SKM-1 (cell line): ENCODE measurements at regions not wholly inside any gene's neighbourhood (a gene's known extent, or its start where the extent isn't known, plus 50 kb on each side); places are given as distances from the start of the nearest gene placed in this dataset.

Source experiments
- DNase-seq: peaks from one replicate; lab custom pipeline; 2025; ENCODE audit not compliant: unreplicated experiment; lab: John Stamatoyannopoulos, UW

DNA sequence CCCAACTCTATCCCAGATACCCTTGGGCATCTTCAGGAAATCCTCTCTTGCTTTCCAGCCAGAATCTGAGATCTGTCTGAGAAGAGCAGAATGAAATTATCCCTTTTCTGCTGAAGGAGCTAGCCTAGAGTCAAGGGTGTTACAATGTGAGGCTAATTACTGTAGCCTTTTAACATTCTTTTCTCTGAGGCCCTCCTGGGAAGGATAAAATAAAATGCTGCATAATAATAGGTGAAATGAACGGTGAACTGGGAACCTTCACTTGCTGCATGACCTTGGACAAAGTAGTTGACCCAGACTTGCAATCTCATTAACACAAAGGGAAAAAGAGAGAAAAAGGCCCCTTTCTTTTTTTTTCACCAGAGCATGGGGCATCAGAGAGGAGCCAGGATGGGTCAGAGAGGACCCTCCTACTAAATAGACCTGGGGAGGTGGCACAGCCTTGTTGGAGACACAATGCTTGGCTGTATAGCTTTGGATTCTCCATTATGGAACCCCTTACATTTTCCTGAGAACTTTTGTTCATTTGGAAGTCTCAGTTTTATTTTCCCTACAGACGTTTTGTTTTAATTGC, 137.0 kb upstream of the LIPC start:
- no peak for DNase-seq

- no peak for DNase-seq
Observed at GRCh38 chr15:58295637-58296215, 136.1 kb upstream of the LIPC start.

DNA sequence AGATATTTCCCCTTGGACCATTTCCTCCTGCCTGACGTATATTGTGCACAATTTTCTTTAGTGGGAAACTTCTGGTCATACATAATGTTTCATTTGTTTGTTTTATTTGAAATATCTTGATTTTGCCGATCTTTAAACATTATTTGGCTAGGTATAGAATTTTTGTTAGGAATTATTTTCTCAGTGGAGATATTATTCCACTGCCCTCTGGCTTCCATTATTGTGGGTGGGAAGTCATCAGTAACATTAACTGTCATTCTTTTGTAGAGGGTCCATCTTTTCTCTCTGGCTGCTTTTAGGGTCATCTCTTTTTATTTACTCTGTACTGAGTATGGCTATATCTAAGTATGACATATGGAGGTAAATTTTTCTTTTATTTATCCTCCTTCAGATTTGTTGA, 135.5 kb upstream of the LIPC start:
- DNase-seq = no peak

DNA sequence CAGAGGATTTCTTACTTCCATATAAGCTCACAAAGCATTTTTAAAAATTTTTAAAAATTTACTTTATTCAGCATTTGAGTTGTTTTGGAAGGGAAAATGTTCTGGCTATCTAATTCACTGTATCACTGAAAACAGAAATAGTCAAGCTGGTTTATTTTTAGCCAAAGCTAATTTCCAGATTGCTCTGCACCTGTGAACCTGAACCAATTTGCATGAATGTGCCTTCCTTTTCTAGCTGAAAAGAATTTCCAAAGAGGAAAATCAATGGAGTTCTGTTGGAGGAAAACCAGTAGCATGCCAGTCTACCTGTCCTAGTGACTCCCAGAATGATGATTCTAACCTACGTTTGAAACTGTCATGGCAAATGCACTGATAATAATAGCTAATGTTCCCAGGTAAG, 134.2 kb upstream of the LIPC start:
- DNase-seq = no peak

DNA sequence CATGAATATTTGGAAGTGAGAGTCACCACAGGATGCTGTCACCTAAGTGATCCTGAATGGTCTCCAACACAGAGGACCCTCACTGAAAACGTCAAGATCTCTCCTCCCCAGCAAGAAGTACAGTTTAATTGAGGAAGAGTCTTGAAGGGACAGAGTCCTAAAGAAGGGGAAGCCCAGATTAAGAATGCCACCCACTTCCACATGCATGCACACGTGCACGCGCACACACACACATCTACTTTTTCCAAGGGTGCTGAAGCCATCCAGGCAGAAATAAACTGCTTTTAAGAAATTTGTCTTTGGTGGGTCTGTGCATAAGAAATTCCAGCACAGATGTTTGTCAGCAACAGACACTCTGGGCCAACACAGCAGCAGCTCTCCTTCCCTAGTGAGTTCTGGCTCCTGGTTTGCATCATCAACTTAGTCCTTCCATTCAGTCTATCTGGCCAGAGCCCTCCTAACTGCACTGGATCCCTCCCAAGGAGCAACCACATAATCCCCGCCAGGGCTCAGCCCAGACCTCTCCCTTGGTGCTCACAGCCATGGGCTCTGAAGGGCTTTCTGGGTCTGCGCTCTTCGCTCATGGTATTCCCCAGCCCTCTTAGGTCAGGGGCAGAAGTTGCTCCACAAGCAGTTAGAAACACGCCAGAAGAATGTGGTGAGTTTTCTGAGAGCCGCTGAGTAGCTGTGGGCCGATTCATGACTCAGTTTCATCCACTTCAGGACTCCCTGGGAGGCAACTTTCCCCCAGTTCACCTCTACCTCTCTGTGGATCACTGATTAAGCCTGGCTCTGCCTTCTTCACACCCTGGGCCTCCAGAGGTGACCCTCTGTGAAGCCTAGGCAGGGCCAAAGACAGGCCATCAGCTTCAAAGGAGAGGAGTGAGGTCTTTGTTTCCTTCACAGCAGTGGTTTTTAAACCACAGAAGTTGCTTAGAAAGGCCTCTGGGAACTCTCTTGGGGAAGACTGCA, 132.6 kb upstream of the LIPC start:
- DNase-seq = no peak

DNA sequence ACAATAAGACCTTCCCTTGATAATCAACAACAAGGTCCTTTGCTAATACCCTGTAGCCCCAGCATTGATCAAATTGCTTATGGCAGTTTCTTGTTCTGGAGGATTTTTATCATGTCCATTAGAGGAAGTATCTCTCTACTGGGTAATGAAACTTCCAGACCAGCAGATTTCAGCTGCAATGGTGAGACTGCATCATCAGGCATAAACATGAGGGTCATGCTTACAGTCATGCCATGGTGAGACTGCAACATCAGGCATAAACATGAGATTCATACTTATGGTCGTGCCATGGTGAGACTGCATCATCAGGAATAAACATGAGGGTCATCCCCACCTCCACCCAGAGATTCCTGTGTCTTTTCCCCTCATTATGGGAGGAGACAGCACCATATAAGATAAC, 129.0 kb upstream of the LIPC start:
- no peak for DNase-seq

DNA sequence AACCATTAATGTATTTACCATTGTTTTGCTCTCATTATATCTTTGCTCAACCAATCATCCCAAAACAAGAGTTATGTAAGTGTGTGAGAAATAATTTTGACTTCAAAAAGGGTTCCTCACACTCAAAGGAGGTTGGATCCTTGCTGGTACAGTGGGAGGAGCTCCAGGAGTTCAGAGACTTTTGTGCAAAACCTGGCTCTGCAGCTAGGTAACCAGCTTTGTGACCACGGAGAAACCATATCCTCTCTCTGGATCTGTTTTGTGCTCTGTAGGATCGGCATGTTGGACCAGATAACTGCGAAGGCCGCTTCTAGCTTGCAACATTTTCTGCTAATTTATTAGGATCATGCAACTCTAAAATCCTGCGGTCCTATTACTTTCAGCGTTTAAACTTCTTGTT, 128.6 kb upstream of the LIPC start:
- DNase-seq = no peak

DNA sequence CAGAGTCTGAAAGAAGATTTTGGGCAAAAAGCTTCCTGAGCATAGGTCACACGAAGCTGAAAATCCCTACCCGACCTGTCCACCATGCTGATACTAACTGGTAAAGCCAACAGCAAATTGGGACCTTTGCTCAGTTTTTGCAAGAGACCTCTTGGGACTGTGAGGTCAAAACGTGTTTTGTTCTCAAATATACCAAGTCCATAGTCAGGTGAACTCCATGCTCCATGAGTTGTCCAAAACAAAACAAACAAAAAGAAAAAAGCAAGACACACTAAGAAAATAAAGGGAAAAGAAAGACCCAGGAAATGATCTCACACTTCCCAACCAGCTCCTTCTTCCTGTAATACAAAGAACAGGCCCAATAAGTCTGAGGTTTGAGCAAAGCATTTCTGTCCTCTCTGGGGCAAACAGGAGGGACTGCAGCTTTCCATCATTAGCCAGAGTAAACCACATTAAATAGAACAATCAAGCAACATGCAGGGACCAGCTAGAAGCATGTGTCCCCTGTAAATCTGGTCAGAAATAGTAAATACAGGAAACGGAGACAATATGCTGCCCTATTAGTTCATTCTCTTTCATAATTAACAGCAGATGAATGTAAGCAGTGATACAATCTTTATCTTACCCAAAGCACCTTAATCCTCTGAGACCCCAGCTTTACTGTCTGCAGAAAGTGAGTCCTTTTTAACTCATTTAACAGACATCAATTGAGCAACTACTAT, 125.0 kb upstream of the LIPC start:
- DNase-seq = no peak

DNA sequence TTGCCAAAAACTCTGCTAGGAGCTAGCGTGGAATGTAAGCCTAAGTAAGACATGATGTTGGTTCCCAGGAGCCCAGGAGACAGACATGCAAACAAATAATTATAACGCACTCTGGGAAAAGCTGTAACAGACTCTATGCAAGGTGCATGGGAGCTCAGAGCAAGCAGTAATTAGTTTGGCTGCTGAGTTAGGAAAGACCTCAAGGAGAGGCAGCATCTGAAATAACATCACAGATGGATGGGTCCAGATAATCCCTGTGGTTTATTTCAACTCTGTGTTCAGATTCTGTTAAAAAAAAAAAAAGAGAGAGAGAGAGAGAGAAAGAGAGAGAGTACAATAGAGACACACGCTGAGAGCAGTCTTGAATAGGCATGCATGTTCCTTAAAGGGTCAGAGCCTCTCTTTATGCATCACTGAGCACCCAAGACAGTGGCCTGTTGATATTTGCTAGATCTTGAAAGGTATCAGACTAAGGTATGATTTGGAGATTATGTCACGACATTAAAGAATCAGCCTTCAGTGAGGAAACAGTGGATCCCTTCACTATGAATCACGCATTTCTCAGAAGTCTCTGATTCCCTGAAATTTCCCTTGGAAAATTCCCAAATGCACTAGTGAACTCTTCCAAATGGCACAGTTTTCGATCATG, 124.4 kb upstream of the LIPC start:
- no peak for DNase-seq

DNA sequence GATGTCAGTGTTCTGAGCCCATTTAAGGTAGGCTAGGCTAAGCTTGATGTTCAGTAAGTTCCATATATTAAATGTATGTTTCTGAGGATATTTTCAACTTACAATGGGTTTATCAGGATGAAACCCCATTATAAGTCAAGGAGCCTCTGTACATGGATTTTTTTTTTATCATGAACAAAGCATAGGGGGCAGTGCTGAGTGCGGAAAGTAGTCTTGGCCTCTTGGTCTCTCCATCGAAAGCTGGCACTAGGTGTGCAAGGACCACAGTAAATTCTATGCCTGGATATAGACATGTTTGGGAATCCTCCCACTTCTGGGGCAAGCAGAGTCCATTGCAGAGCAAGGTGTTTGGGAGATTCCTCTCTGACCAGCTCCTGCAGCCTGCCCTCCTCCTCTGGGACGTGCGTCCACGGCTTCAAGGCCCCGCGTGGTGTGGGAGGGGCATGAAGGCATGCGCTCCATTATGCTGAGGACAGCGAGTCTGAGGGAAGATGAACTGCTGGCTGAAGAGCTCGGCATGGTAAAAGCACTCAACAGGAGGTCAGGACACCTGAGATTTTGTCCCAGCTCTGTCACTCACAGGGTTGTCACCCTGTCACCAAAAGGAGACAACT, 122.9 kb upstream of the LIPC start:
- no peak for DNase-seq

DNA sequence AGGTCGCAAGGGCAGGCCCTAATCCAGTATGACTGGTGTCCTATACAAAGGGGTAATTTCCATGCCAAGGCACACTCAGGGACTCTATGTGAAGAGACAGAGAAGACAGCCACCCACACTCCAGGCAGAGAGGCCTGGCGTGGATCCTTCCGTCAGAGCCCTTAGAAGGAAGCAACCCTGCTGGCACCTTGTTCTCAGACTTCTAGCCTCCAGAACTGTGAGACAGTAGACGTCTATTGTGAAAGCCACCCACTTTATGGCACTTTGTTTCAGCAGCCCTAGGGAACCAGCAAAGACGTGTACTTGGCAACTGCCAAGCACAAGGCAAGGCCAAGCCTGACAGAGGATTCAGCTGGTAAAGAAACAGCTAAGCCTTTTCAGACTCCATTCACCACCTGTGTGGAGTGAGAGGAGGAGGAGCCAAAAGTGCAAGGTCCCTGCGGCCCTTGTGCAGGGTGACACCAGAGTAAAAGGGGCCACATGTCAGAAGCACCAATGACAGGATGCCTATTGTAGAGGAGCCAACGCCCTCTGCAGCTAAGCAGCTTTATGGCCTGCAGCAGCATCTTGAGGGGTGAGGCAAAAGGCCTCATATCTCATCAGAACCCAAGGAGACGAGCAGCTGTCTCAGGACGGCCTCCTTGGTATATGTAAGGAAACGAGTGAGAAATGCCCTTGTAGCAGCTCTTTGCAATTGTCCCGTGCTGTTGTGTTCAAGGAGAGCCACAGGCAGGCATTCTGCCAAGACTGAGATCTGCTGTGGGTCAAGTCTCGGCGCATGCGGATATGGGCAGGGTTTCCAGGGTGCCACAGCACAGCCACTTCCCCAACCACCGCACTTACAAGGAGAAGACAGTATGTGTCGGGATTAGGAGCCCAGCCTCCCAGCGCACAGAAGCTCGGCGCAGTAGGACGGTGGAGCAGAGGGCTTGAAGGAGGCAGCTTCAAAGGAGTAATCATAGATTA, 121.5 kb upstream of the LIPC start:
- DNase-seq = no peak

DNA sequence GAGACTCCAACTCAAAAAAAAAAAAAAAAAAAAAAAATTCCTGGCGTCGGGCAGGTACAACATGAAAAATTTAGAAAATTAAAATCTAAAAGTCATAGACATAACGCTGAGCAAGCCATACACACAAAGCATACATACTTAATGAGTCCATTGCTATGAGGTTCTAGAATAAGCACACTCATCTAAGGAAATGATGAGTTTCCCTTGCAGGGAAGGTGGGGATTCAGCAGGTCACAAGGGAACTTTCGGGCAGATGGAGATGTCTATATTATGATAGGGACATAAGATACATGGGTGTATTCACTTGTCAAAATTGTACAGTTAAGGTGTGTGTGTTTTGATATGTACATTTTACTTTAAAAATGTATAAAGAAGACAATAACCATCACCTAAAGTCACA, 120.2 kb upstream of the LIPC start:
- no peak for DNase-seq

- no peak for DNase-seq
Observed at GRCh38 chr15:58312031-58312430, 119.8 kb upstream of the LIPC start.

- no peak for DNase-seq
Observed at GRCh38 chr15:58313304-58313703, 118.5 kb upstream of the LIPC start.

DNA sequence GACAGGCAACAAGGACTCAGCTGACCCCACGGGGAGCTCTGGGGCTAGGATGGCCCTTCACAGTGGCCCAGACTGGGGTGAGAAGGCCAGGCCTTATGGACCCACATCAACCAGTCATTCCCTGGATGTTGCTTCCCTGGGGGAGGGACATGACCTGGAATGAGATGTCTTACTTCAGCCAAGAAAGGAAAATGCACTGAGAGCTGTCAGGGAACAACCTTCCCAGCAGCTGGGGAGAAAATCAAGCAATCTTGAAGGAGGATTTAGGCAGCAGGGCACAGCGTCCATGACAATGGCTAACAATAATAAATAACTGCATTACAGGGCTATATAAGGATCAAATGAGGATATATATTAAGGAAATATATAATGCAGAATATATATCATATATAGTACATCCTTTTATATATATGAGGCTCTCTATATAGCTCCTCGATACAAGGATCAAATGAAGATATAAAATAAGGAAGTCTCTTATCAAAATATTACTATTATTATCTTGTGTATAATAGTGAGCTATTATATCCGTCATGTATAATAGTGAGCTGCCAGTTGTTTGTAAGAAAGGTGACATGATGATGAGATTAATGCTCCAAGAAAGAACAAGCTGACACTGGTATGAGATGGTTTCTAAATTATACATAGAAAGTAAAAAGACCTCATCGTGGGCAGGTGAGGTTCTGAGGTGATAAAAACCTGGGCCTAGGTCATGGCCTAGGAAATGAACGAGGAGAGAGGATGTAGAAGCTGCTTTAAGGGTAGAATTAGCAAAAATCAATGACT, 117.8 kb upstream of the LIPC start:
- no peak for DNase-seq

DNA sequence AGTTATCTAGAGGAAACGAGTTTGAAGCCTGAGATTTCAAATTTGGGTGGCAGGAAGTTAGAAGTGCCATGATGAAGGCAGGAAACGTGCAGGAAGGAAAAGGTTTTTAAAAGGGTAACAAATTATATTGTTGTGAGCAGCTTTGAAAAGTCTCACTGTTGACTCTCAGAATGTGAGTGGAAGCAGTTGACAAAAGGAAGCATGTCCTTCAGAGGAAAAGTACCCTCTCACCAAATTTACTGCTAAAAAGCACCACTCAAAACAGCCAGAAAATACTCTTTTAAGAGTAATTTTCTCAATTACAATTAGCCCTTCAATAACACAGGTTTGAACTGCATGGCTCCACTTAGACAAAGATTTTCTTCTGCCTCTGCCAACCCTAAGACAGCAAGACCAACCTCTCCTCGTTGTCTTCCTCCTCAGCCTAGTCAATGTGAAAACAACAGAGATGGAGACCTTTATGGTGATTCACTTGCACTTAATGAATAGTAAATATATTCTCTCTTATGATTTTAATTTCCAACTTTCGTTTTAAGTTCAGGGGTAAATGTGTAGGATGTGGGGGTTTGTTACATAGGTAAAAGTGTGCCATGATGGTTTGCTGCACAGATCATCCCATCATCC, 117.1 kb upstream of the LIPC start:
- no peak for DNase-seq

DNA sequence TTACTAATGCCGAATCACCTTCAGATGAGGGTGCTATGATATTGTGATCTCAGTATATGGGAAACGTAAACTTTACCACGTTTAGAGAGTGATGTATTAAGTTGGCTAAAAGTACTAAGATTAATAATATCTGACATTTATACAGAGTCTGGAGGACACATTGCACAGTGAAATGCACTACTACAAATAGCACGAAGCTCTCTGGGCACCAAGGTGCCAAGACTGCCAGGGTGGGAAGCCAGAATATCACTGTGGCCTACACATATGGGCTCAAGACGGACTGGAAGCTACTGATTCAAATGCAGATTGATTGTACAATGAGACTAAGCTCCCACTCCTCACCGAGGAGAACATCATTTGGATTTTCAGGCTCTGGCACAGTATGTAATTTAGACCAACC, 113.3 kb upstream of the LIPC start:
- DNase-seq = no peak

DNA sequence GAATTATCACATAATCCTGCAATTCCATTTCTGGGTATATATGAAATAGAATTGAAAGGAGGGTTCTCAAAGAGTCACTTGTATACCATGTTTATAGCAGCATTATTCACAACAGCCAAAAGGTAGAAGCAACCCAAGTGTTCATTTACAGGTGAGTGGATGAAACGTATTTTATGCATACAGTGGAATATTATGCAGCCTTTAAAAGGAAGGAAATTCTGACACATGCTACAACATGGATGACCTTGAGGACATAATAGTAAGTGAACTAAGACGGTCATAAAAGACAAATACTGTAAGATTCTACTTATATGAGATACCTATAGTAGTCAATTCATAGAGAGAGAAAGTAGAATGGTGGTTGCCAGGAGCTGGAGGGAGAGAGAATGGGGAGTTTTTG, 110.8 kb upstream of the LIPC start:
- DNase-seq = no peak
